Kidney (tissue), 13 donors: ENCODE measurements at regions not wholly inside any gene's neighbourhood (a gene's known extent, or its start where the extent isn't known, plus 50 kb on each side); places are given as distances from the start of the nearest gene placed in this dataset.

Experiments
- DNase-seq, 5 donors: peaks; one replicate each; pipeline ENCODE4 v3.0.0-alpha.2; 2013 to 2020
- FAIRE-seq: peaks from 2 replicates; lab custom pipeline; 2012; peaks lifted over from hg19 to GRCh38; lab: Jason Lieb, UNC
- H3K27ac ChIP-seq, 2 donors: one replicate each; pipeline ENCODE4 v1.7.0; 2013; ENCODE audit warnings: low read depth in 2 of 2, low read length in 2 of 2, inconsistent platforms in 1 of 2
- H3K27me3 ChIP-seq: one replicate; pipeline ENCODE4 v1.7.1; 2013; ENCODE audit warnings: low read length, inconsistent platforms; ENCODE audit not compliant: control insufficient read depth, insufficient read depth
- H3K36me3 ChIP-seq, 3 donors: one replicate each; pipeline versions ENCODE4 v1.7.0 to v1.7.1; 2013; ENCODE audit warnings: low read length in 3 of 3, control low read depth in 1 of 3, inconsistent platforms in 1 of 3; ENCODE audit not compliant: insufficient read depth in 3 of 3, control insufficient read depth in 2 of 3
- H3K4me1 ChIP-seq, 3 donors: one replicate each; pipeline versions ENCODE4 v1.7.0 to v1.7.1; 2013; ENCODE audit warnings: low read length in 3 of 3, inconsistent platforms in 1 of 3, low read depth in 1 of 3; ENCODE audit not compliant: control insufficient read depth in 2 of 3, insufficient read depth in 2 of 3
- H3K4me3 ChIP-seq, 3 donors: one replicate each; pipeline versions ENCODE4 v1.7.0 to v1.8.1; 2013; ENCODE audit warnings: low read length in 3 of 3, control low read depth in 1 of 3, inconsistent platforms in 1 of 3
- H3K9ac ChIP-seq, 3 donors: one replicate each; pipeline versions ENCODE4 v1.7.0 to v1.7.1; 2013; ENCODE audit warnings: low read length in 3 of 3, control low read depth in 1 of 3, inconsistent platforms in 1 of 3
- H3K9me3 ChIP-seq, 3 donors: one replicate each; pipeline versions ENCODE4 v1.7.0 to v1.7.1; 2013; ENCODE audit warnings: low read length in 3 of 3, control low read depth in 1 of 3, inconsistent platforms in 1 of 3; ENCODE audit not compliant: control insufficient read depth in 2 of 3, insufficient read depth in 1 of 3
- intact Hi-C: fragments of 100-400 bp; cut with DNase I; formaldehyde crosslinking; loops from one replicate; pipeline ENCODE4 v1.11.1; 2022
- TF ChIP-seq, protein P1 (sequence below): IDR thresholded peaks from 3 replicates; pipeline ENCODE4 v1.5.1; 2012; ENCODE audit warnings: mild to moderate bottlenecking, moderate library complexity, borderline replicate concordance; ENCODE audit not compliant: insufficient read depth; ENCODE audit errors: extremely low read depth
- donor health status: control.
- donor health status: control.
- donor health status: control.
- donor health status: control.
- donor health status: control.
- donor health status: DM: yes; HTN: yes; CAD: no.
- donor health status: Normal renal cell carcinoma (clear cell type).

DNA sequence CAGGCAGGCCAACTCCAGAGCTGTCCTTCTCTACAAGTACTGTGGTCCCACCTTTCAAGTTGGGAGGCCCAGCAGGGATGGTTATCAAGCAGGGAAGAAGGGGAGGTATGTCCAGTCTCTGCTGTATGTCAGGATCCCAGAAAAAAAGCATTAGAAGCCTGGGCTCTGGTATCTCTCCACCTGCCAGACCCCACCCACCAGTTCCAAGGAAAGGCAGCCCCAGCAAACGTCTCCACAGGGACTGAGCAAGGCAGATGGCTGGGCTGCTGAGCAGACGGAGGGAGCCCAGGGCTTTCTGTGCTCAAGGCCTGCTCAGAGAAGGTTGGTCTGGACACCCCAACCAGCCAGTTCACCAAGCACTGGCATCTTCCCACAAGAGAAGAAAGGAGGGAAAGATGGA lies 287.8 kb downstream of the XXYLT1 start:
- no peaks in the 10 kb centered on the region for H3K27me3 ChIP-seq
- FAIRE-seq, result no peak
- no peak for DNase-seq
- no peaks in the 10 kb centered on the region for H3K4me1 ChIP-seq
- H3K36me3 ChIP-seq, result no peaks in the 10 kb centered on the region
- no peaks in the 10 kb centered on the region for H3K9me3 ChIP-seq
- no peak overlapping the region for H3K27ac ChIP-seq
- no peak overlapping the region for H3K4me3 ChIP-seq
- H3K9ac ChIP-seq, result no peak overlapping the region
- intact Hi-C loops, result no loop called here
- TF ChIP-seq, protein P1, sequence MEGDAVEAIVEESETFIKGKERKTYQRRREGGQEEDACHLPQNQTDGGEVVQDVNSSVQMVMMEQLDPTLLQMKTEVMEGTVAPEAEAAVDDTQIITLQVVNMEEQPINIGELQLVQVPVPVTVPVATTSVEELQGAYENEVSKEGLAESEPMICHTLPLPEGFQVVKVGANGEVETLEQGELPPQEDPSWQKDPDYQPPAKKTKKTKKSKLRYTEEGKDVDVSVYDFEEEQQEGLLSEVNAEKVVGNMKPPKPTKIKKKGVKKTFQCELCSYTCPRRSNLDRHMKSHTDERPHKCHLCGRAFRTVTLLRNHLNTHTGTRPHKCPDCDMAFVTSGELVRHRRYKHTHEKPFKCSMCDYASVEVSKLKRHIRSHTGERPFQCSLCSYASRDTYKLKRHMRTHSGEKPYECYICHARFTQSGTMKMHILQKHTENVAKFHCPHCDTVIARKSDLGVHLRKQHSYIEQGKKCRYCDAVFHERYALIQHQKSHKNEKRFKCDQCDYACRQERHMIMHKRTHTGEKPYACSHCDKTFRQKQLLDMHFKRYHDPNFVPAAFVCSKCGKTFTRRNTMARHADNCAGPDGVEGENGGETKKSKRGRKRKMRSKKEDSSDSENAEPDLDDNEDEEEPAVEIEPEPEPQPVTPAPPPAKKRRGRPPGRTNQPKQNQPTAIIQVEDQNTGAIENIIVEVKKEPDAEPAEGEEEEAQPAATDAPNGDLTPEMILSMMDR, result no peak

DNA sequence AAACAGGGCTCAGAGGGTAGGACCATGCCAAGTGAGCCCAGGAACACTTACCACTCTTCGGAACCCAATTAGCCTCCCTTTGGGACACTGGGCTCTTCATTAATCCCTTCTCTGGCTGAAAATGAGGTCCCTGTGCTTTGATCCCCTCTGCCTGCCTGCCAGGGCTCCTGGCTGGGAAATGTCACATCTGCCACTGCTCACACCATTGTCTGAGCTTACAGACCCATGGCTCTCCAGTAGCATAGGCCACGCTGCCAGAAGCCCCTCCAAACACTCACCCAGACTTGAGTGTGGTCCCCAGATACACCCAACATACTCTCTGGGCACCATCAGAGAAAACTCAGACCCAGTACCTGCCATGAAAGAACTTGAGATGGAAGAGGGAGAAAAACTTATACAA lies 287.3 kb downstream of the XXYLT1 start:
- FAIRE-seq (no peak), DNase-seq (no peak)
- Histone ChIP-seq H3K9ac (no peak overlapping the region), H3K27ac (no peak overlapping the region), H3K36me3 (no peaks in the 10 kb centered on the region), H3K27me3 (no peaks in the 10 kb centered on the region), H3K9me3 (no peaks in the 10 kb centered on the region), H3K4me1 (no peaks in the 10 kb centered on the region), H3K4me3 (no peak overlapping the region)
- TF ChIP-seq, protein P1, result no peak
- intact Hi-C loops, result no loop called here

DNA sequence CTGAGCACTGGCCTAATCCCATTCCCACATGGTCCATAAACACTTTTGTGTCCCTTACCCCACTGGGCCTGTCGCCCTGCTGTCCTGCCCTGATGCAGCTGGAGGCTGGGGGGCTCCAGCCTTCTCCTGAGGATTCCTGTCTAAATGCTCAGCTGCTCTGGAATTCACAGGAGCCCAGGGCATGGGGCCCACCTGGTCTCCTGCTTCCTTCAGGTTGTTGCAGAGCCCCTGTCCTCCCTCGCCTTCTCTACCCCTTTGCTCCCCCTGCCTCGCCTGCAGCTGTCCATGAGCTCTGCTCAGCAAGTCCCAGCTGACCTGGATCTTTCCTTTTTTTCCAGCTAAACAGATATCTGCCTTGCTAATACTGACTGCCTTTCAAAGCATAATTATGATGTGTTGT lies 286.9 kb downstream of the XXYLT1 start:
- no peak overlapping the region for H3K27ac ChIP-seq
- FAIRE-seq (no peak), DNase-seq (no peak)
- no peaks in the 10 kb centered on the region for H3K4me1 ChIP-seq
- no peaks in the 10 kb centered on the region for H3K27me3 ChIP-seq
- H3K9me3 ChIP-seq, result no peaks in the 10 kb centered on the region
- TF ChIP-seq, protein P1, result no peak
- no peak overlapping the region for H3K4me3 ChIP-seq
- intact Hi-C loops, result no loop called here
- no peaks in the 10 kb centered on the region for H3K36me3 ChIP-seq
- no peak overlapping the region for H3K9ac ChIP-seq

DNA sequence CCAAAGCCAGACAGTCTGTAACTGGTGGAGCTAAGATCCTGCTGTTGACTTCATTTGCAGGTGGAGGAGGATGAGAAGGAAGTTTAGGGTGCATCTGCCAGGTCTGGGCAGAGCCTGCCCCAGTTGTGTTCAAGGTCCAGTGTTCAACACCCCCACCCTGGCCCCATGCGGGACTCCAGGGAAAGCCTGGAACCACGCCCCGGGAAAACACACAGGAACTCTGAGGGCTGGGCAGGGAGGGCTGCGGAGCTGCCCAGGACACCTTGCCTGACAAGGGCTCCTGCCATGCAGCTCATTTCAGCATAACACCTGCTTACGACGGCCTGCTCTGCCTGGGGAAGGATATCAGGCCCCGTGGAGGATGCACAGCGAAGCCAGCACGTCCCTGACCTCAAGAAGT lies 286.3 kb downstream of the XXYLT1 start:
- Histone ChIP-seq H3K4me1 (no peaks in the 10 kb centered on the region), H3K9me3 (no peaks in the 10 kb centered on the region), H3K36me3 (no peaks in the 10 kb centered on the region), H3K27me3 (no peaks in the 10 kb centered on the region), H3K9ac (no peak overlapping the region), H3K4me3 (peak overlapping the region in 1 of 3 donors; percentile 41), H3K27ac (no peak overlapping the region)
- TF ChIP-seq, protein P1, result no peak
- no peak for DNase-seq
- FAIRE-seq, result no peak
- intact Hi-C loops, result no loop called here
